Transverse colon (tissue), 4 donors: ENCODE measurements at regions not wholly inside any gene's neighbourhood (a gene's known extent, or its start where the extent isn't known, plus 50 kb on each side); places are given as distances from the start of the nearest gene placed in this dataset.

Source experiments
- POLR2A ChIP-seq: fragments of 450-650 bp; IDR thresholded peaks from one replicate; pipeline ENCODE4 v1.6.1; 2016; ENCODE audit warnings: antibody characterized with exemption, mild to moderate bottlenecking, moderate library complexity
- POLR2AphosphoS5 ChIP-seq, 3 donors: sonication (generic); formaldehyde crosslinking; IDR thresholded peaks; one replicate each; pipeline ENCODE4 v1.6.1; 2016; ENCODE audit warnings: antibody characterized with exemption in 3 of 3
- TF ChIP-seq, protein P1 (sequence below), 5 experiments: fragments of 200-600 bp in 3 of 5; fragments of 450-650 bp in 2 of 5; sonication (generic) in 3 of 5; IDR thresholded peaks; 1 replicate in 2 of 5; 2 replicates in 3 of 5; pipeline ENCODE4 v1.5.1; 2016 to 2017; ENCODE audit warnings: antibody characterized with exemption in 5 of 5, inconsistent platforms in 3 of 5, mild to moderate bottlenecking in 2 of 5, moderate library complexity in 1 of 5

DNA sequence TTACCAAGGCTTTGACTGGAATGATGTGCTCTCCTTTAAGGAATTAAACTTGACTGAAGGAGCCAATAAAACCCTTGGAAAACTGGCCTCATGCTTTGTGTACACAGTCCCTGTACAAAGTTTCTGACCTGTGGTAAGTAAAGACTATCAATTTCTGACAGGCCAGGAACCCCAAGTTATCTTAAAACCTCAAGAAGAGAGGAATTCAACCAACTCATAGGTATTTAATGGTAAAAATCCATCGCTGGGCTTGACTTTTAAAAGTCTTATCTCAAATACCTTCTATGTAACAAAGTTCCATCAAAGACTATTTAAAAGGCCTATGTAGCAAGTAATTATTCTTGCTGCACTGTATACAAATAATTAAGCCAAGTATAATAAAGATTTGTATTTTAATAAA, 103.7 kb upstream of the TENT5D start:
- TF ChIP-seq, protein P1, sequence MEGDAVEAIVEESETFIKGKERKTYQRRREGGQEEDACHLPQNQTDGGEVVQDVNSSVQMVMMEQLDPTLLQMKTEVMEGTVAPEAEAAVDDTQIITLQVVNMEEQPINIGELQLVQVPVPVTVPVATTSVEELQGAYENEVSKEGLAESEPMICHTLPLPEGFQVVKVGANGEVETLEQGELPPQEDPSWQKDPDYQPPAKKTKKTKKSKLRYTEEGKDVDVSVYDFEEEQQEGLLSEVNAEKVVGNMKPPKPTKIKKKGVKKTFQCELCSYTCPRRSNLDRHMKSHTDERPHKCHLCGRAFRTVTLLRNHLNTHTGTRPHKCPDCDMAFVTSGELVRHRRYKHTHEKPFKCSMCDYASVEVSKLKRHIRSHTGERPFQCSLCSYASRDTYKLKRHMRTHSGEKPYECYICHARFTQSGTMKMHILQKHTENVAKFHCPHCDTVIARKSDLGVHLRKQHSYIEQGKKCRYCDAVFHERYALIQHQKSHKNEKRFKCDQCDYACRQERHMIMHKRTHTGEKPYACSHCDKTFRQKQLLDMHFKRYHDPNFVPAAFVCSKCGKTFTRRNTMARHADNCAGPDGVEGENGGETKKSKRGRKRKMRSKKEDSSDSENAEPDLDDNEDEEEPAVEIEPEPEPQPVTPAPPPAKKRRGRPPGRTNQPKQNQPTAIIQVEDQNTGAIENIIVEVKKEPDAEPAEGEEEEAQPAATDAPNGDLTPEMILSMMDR (IDR thresholded peaks at IDR 0.05): no peak
- TF ChIP-seq POLR2AphosphoS5 (IDR thresholded peaks at IDR 0.05) (no peak), POLR2A (no peak)
